Naive thymus-derived CD4-positive, alpha-beta T cell (primary cell): ENCODE measurements at regions not wholly inside any gene's neighbourhood (a gene's known extent, or its start where the extent isn't known, plus 50 kb on each side); places are given as distances from the start of the nearest gene placed in this dataset.

Experiments
- ATAC-seq: fragments of 150-1000 bp; cut with Tn5 transposase; 2 replicates; pipeline ENCODE4 v1.10.0; 2021; ENCODE audit warnings: mild to moderate bottlenecking, moderate library complexity
- CTCF ChIA-PET: fragments of 350-600 bp; sonication (Branson Sonifier 250); formaldehyde crosslinking; loops from one replicate; lab custom pipeline; 2021; ENCODE audit warnings: antibody characterized with exemption; lab: Charles Lee
- POLR2A ChIA-PET: fragments of 350-600 bp; sonication (Branson Sonifier 250); formaldehyde crosslinking; loops from one replicate; lab custom pipeline; 2021; ENCODE audit warnings: antibody characterized with exemption, inconsistent platforms; lab: Charles Lee
- DNase-seq, 9 donors: peaks; one replicate each; pipeline versions ENCODE4 v3.0.0 to v3.0.0-alpha.2; 2020 to 2022; ENCODE audit warnings: mixed read lengths in 1 of 9
- H3K27ac ChIP-seq: one replicate; pipeline ENCODE4 v1.7.0; 2013; ENCODE audit warnings: mild to moderate bottlenecking, low read depth, low read length, moderate library complexity
- H3K27me3 ChIP-seq, 2 donors: one replicate each; pipeline ENCODE4 v1.7.0; 2013; ENCODE audit warnings: low read length in 2 of 2, mild to moderate bottlenecking in 2 of 2, moderate library complexity in 2 of 2; ENCODE audit not compliant: control insufficient read depth in 2 of 2, insufficient read depth in 2 of 2
- H3K36me3 ChIP-seq, 3 experiments: 1 replicate in 2 of 3; 2 replicates in 1 of 3; pipeline ENCODE4 v1.7.0; 2013; ENCODE audit warnings: low read length in 3 of 3, mild to moderate bottlenecking in 3 of 3, moderate library complexity in 1 of 3; ENCODE audit not compliant: insufficient read depth in 3 of 3, control insufficient read depth in 2 of 3
- H3K4me1 ChIP-seq, 2 donors: one replicate each; pipeline ENCODE4 v1.7.0; 2013; ENCODE audit warnings: low read length in 2 of 2, mild to moderate bottlenecking in 2 of 2, moderate library complexity in 1 of 2; ENCODE audit not compliant: control insufficient read depth in 2 of 2, insufficient read depth in 2 of 2
- H3K4me3 ChIP-seq: 2 replicates; pipeline ENCODE4 v1.7.0; 2013; ENCODE audit warnings: mild to moderate bottlenecking, low read length
- H3K9me3 ChIP-seq, 3 experiments: 1 replicate in 2 of 3; 2 replicates in 1 of 3; pipeline ENCODE4 v1.7.0; 2013; ENCODE audit warnings: low read length in 3 of 3; ENCODE audit not compliant: control insufficient read depth in 2 of 3
- H3K27ac Mint-ChIP-seq, 9 donors: one replicate each; pipeline ENCODE4 v1.8.0; 2020 to 2022; ENCODE audit warnings: mixed read lengths in 9 of 9, mild to moderate bottlenecking in 8 of 9, moderate library complexity in 5 of 9, inconsistent platforms in 2 of 9
- H3K27me3 Mint-ChIP-seq, 5 donors: one replicate each; pipeline ENCODE4 v1.8.0; 2021 to 2022; ENCODE audit warnings: mixed read lengths in 5 of 5, mild to moderate bottlenecking in 1 of 5
- H3K36me3 Mint-ChIP-seq, 5 donors: one replicate each; pipeline ENCODE4 v1.8.0; 2020 to 2022; ENCODE audit warnings: mixed read lengths in 5 of 5, mild to moderate bottlenecking in 3 of 5, inconsistent platforms in 1 of 5
- H3K4me1 Mint-ChIP-seq, 7 donors: one replicate each; pipeline ENCODE4 v1.8.0; 2020 to 2022; ENCODE audit warnings: mixed read lengths in 7 of 7, mild to moderate bottlenecking in 3 of 7, inconsistent platforms in 1 of 7
- H3K4me3 Mint-ChIP-seq, 10 donors: one replicate each; pipeline ENCODE4 v1.8.0; 2020 to 2022; ENCODE audit warnings: mild to moderate bottlenecking in 10 of 10, mixed read lengths in 10 of 10, moderate library complexity in 6 of 10, inconsistent platforms in 2 of 10
- H3K9me3 Mint-ChIP-seq, 11 donors: one replicate each; pipeline ENCODE4 v1.8.0; 2020 to 2022; ENCODE audit warnings: mixed read lengths in 11 of 11, mild to moderate bottlenecking in 4 of 11, inconsistent platforms in 1 of 11, moderate library complexity in 1 of 11
- intact Hi-C, 2 donors: fragments of 100-400 bp; cut with micrococcal nuclease; formaldehyde crosslinking; loops; one replicate each; pipeline ENCODE4 v1.15.1; 2023

DNA sequence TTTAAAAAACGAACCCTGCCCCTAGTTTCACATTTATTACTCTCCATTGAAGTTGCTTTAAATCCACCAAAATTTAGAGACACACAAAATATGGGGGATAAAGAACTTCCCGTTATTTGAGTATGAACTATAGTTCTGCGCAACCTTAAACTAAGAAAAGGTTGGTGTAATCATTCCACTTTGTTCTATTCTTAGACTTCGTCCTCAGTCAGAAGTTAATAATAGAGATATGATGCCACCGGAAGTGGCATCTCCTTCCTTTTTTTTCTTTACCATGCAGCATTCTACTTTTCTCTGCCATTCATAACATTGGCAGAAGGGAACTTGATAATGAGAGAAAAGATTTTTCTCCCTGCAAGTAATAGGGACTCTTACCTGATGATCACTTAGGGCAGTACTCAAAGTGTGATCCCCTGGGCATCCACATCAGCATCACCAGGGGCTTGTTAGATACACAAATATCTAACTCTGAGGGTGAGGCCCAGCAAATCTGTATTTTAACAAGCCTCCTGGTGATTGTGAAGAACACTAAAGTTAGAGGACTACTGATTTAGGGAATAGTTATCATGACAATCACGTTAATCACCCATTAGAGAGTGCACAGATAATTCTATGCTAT lies 147.7 kb upstream of the DTNA start:
- H3K4me3 Mint-ChIP-seq = no peak overlapping the region
- H3K36me3 Mint-ChIP-seq = no peaks in the 10 kb centered on the region
- no peak for ATAC-seq
- Histone ChIP-seq H3K27me3 (no peaks in the 10 kb centered on the region), H3K27ac (no peak overlapping the region), H3K4me3 (no peak overlapping the region), H3K9me3 (no peaks in the 10 kb centered on the region), H3K4me1 (no peaks in the 10 kb centered on the region), H3K36me3 (no peaks in the 10 kb centered on the region)
- ChIA-PET POLR2A (no interaction called here), CTCF (no interaction called here)
- peaks cover 0 to 4% (median 0%) of the 10 kb centered on the region in 5 donors for H3K27me3 Mint-ChIP-seq
- no peak for DNase-seq
- no peak overlapping the region for H3K27ac Mint-ChIP-seq
- intact Hi-C loops = no loop called here
- H3K9me3 Mint-ChIP-seq = peaks cover 0 to 14% (median 3%) of the 10 kb centered on the region in 11 donors
- no peaks in the 10 kb centered on the region for H3K4me1 Mint-ChIP-seq

DNA sequence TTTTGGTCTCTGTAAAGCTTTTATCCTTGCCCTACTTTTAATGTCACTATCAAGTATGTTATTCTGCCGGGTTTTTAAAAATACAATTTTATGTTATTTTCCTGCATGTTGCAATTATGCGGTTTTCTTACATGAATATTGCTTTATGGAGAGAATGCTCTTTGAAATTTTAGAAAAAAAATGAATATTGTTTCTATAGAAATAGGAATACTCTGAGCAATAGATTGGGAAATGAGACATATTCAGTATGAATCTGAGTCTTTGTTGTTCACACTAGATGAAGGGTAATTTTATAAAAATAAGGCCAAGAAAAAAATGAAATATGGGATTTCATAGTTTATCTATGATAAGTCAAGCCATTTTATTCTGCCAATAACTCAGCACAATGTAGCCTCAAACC lies 142.2 kb upstream of the DTNA start:
- Histone ChIP-seq H3K36me3 (no peaks in the 10 kb centered on the region), H3K4me3 (no peak overlapping the region), H3K27ac (no peak overlapping the region), H3K4me1 (no peaks in the 10 kb centered on the region), H3K9me3 (no peaks in the 10 kb centered on the region), H3K27me3 (no peaks in the 10 kb centered on the region)
- no peak overlapping the region for H3K4me3 Mint-ChIP-seq
- ChIA-PET POLR2A (no interaction called here), CTCF (no interaction called here)
- no peak for ATAC-seq
- no peak overlapping the region for H3K27ac Mint-ChIP-seq
- no peak for DNase-seq
- no peaks in the 10 kb centered on the region for H3K4me1 Mint-ChIP-seq
- H3K27me3 Mint-ChIP-seq = peaks cover 0 to 4% (median 0%) of the 10 kb centered on the region in 5 donors
- peaks cover 0 to 6% (median 0%) of the 10 kb centered on the region in 11 donors for H3K9me3 Mint-ChIP-seq
- intact Hi-C loops = no loop called here
- no peaks in the 10 kb centered on the region for H3K36me3 Mint-ChIP-seq

DNA sequence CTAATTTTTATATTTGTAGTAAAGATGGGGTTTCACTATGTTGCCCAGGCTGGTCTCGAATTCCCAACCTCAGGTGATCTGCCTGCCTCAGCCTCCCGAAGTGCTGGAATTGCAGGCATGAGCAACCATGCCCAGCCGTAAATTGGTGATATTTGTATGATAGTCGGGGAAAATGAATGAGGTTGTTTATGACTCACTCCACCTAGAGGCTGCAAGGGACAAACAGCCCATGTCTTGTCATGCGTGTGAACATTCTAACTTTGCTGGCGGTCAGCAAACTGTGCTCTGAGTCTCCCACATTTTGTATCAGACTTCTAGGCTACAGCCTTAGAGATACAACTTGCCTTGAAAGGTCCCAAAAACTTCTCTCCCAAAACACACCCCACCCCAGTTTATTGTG lies 133.5 kb upstream of the DTNA start:
- no peak for ATAC-seq
- H3K4me3 Mint-ChIP-seq = no peak overlapping the region

DNA sequence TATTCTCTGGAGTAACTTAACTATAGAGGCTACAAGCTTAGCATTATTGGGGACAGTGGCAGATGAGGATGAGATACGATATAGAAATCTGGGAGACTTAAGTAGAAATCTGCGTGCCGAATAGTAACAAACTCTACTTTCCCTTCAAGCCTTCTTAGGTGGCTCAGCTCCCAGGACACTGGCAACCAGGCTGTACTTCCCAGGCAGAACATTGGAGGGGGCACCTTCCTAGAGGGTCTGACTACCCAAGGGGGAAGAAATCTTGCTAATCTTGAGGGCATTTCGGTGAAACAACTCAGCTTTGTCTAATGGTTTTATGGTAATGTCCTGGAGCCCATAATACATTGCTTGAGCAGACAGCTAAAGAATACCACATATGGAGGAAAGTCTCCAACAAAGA lies 126.2 kb upstream of the DTNA start:
- no peak overlapping the region for H3K4me3 Mint-ChIP-seq
- H3K9me3 Mint-ChIP-seq = peaks cover 0 to 14% (median 3%) of the 10 kb centered on the region in 11 donors
- Histone ChIP-seq H3K27ac (no peak overlapping the region), H3K9me3 (no peaks in the 10 kb centered on the region), H3K36me3 (no peaks in the 10 kb centered on the region), H3K27me3 (no peaks in the 10 kb centered on the region), H3K4me3 (no peak overlapping the region), H3K4me1 (no peaks in the 10 kb centered on the region)
- DNase-seq (no peak), ATAC-seq (no peak)
- H3K27ac Mint-ChIP-seq = no peak overlapping the region
- intact Hi-C loops = no loop called here
- H3K27me3 Mint-ChIP-seq = peaks cover 0 to 3% (median 0%) of the 10 kb centered on the region in 5 donors
- CTCF ChIA-PET = no interaction called here
- no peaks in the 10 kb centered on the region for H3K4me1 Mint-ChIP-seq
- POLR2A ChIA-PET = no interaction called here
- H3K36me3 Mint-ChIP-seq = no peaks in the 10 kb centered on the region

More for the DNA sequence above, 133.5 kb upstream of the DTNA start:
- H3K4me1 Mint-ChIP-seq = no peaks in the 10 kb centered on the region
- H3K36me3 Mint-ChIP-seq = peaks cover 0 to 3% (median 0%) of the 10 kb centered on the region in 5 donors
- ChIA-PET CTCF (no interaction called here), POLR2A (no interaction called here)
- intact Hi-C loops = no loop called here
- Histone ChIP-seq H3K4me1 (no peaks in the 10 kb centered on the region), H3K27me3 (no peaks in the 10 kb centered on the region), H3K4me3 (no peak overlapping the region), H3K27ac (no peak overlapping the region), H3K36me3 (no peaks in the 10 kb centered on the region), H3K9me3 (peaks cover 0 to 4% (median 0%) of the 10 kb centered on the region in 3 experiments)
- no peak overlapping the region for H3K27ac Mint-ChIP-seq
- peaks cover 2 to 14% (median 5%) of the 10 kb centered on the region in 11 donors for H3K9me3 Mint-ChIP-seq
- no peak for DNase-seq
- H3K27me3 Mint-ChIP-seq = no peaks in the 10 kb centered on the region

DNA sequence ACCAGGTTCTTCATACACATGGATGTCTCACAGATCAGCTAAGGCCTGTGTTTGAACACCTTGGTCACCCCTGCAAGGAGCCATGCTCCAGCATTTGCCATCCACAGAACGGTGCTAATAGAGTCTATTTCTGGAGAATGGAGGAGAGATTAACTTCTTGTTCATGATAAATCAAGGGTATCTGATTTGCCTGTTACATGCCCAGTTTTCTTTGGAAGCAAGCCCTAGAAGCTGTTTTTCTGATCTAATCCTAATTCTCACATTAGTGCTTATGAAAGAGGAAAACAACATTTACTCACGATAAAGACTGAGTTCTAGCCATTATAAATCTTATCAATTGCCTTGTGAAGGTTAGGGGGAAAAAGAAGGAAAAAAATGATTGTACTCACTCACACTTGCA lies 119.6 kb upstream of the DTNA start:
- no peaks in the 10 kb centered on the region for H3K27me3 Mint-ChIP-seq
- Histone ChIP-seq H3K9me3 (no peaks in the 10 kb centered on the region), H3K27ac (no peak overlapping the region), H3K4me3 (no peak overlapping the region), H3K4me1 (no peaks in the 10 kb centered on the region), H3K27me3 (no peaks in the 10 kb centered on the region), H3K36me3 (no peaks in the 10 kb centered on the region)
- intact Hi-C loops = no loop called here
- DNase-seq = no peak
- no peaks in the 10 kb centered on the region for H3K36me3 Mint-ChIP-seq
- H3K4me3 Mint-ChIP-seq = no peak overlapping the region
- POLR2A ChIA-PET = interaction anchor here (0.6 kb wide), 1 partner anchor 572 kb away, joined by 3 read pairs; no protein-coding TSS in a partner anchor
- CTCF ChIA-PET = no interaction called here
- no peak for ATAC-seq
- H3K27ac Mint-ChIP-seq = no peak overlapping the region
- no peaks in the 10 kb centered on the region for H3K4me1 Mint-ChIP-seq
- H3K9me3 Mint-ChIP-seq = peaks cover 0 to 5% (median 0%) of the 10 kb centered on the region in 11 donors

DNA sequence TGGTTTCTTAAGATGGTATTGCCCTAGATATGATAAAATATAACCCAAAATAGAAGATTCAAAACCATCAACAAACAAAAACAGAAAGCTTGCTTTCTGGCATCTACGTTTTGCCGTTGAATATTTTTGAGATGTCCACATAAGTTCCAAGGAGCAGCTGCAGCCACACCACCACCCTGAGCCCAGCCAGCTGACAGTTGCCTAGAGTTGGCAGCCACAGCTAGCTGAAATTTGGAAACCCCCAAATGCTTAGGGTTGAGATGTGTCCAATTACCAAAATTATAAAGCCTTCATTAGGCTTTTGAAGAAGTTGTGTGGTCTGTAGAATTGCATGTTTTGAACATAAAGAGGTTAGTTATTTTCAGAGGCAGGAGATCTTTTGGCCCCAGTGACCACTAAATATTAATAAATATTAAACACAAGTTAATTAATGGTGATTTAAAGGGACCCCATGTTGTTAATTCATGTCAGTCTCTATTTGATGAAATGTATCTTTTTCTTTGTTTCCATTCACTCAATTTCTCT lies 118.1 kb upstream of the DTNA start:
- ATAC-seq (no peak), DNase-seq (no peak)
- H3K4me3 ChIP-seq = no peak overlapping the region
- POLR2A ChIA-PET = no interaction called here
- Mint-ChIP-seq H3K27me3 (peaks cover 0 to under 1% (median 0%) of the 10 kb centered on the region in 5 donors), H3K9me3 (peaks cover 0 to 5% (median 0%) of the 10 kb centered on the region in 11 donors), H3K4me3 (no peak overlapping the region), H3K4me1 (no peaks in the 10 kb centered on the region), H3K27ac (no peak overlapping the region), H3K36me3 (no peaks in the 10 kb centered on the region)
- intact Hi-C loops = no loop called here
- H3K4me1 ChIP-seq = no peaks in the 10 kb centered on the region
- CTCF ChIA-PET = no interaction called here
- no peak overlapping the region for H3K27ac ChIP-seq
- H3K9me3 ChIP-seq = no peaks in the 10 kb centered on the region
- H3K27me3 ChIP-seq = no peaks in the 10 kb centered on the region
- H3K36me3 ChIP-seq = no peaks in the 10 kb centered on the region

DNA sequence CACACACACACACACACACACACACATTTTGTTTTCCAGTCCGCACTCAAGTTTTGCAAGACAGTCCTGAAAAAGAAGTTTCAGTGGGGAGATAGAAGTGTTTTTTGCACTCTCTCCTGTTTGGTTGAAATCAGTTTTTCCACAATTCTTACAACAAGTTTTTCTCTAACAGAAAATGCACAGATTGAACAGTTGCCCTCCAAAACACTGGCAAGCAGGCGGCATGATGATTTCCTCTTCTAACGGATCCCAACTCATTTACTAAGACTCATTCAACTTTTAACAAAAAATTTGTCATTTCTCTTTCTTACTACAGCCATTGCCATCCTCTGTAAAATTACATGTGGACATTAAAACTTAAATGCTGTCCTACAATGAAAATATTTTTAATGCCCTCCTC lies 117.6 kb upstream of the DTNA start:
- no peaks in the 10 kb centered on the region for H3K4me1 Mint-ChIP-seq
- H3K36me3 Mint-ChIP-seq = peaks cover 0 to 5% (median 0%) of the 10 kb centered on the region in 5 donors
- DNase-seq (no peak), ATAC-seq (no peak)
- H3K27ac ChIP-seq = no peak overlapping the region
- no peak overlapping the region for H3K27ac Mint-ChIP-seq
- H3K36me3 ChIP-seq = no peaks in the 10 kb centered on the region
- CTCF ChIA-PET = no interaction called here
- no peak overlapping the region for H3K4me3 Mint-ChIP-seq
- H3K27me3 Mint-ChIP-seq = peaks cover 0 to 5% (median 0%) of the 10 kb centered on the region in 5 donors
- no peaks in the 10 kb centered on the region for H3K9me3 ChIP-seq
- H3K4me1 ChIP-seq = no peaks in the 10 kb centered on the region
- POLR2A ChIA-PET = no interaction called here
- intact Hi-C loops = no loop called here
- no peaks in the 10 kb centered on the region for H3K27me3 ChIP-seq
- H3K4me3 ChIP-seq = no peak overlapping the region
- H3K9me3 Mint-ChIP-seq = peaks cover 0 to 8% (median 0%) of the 10 kb centered on the region in 11 donors
